ENCODE measurements at regions not wholly inside any gene's neighbourhood (a gene's known extent, or its start where the extent isn't known, plus 50 kb on each side); places are given as distances from the start of the nearest gene placed in this dataset.

- no peaks in the 10 kb centered on the region for H3K36me3 ChIP-seq (ENCODE audit: control insufficient read depth in 2 of 2, extremely low read depth in 1 of 2, insufficient read depth in 2 of 2, low read length in 2 of 2)
- H3K79me2 ChIP-seq (ENCODE audit: control insufficient read depth, insufficient read depth, low read length) = no peaks in the 10 kb centered on the region
- no peak overlapping the region for H3K4me3 ChIP-seq (replicated peaks in 1 of 3; ENCODE audit: insufficient read depth in 1 of 3, low read depth in 1 of 3, low read length in 3 of 3)
- peaks cover 11% of the 10 kb centered on the region for H3K4me1 ChIP-seq (ENCODE audit: control insufficient read depth, extremely low read depth, insufficient read depth, low read length)
- H3K9ac ChIP-seq (replicated peaks; ENCODE audit: extremely low read depth, insufficient read depth, low read length) = no peak overlapping the region
- dilution Hi-C loops (cut with MboI; ENCODE audit: extremely low pct_ligation_motif_present, low sequenced_read_pairs) = no loop called here
- intact Hi-C loops (cut with micrococcal nuclease) = no loop called here
- TF ChIP-seq GATA2 (IDR thresholded peaks at IDR 0.05; ENCODE audit: insufficient read depth, insufficient read length, low read depth, low read length) = no peak
- no peak for TF ChIP-seq POLR2A (IDR thresholded peaks at IDR 0.05; ENCODE audit: low read depth, low read length)
- no peak for TF ChIP-seq FOS (IDR thresholded peaks at IDR 0.05; ENCODE audit: borderline replicate concordance, insufficient read depth, low read length)
- TF ChIP-seq EZH2 (IDR thresholded peaks at IDR 0.05; ENCODE audit: borderline replicate concordance, low read depth, low read length, severe bottlenecking) = no peak
- TF ChIP-seq MAX (IDR thresholded peaks at IDR 0.05; ENCODE audit: insufficient read depth, insufficient read length) = no peak
- TF ChIP-seq POLR2AphosphoS5 (IDR thresholded peaks at IDR 0.05; ENCODE audit: insufficient read depth, low read depth, low read length) = no peak
- TF ChIP-seq MYC (IDR thresholded peaks at IDR 0.05; ENCODE audit: low read depth, low read length) = no peak
- no peak for TF ChIP-seq CTCF (IDR thresholded peaks at IDR 0.05; ENCODE audit: extremely low read depth in 1 of 2, insufficient read depth in 1 of 2, low read depth in 1 of 2, low read length in 2 of 2)
- FAIRE-seq (no peak), DNase-seq (ENCODE audit: low read depth, low spot score) (no peak)
- H3K27ac ChIP-seq (ENCODE audit: insufficient read depth, low read depth, low read length) = no peak overlapping the region
- ChIA-PET POLR2A (no interaction called here), CTCF (interaction anchor here (0.6 kb wide), 1 partner anchor 583 kb away, joined by 3 read pairs; no protein-coding TSS in a partner anchor)
- H3K27me3 ChIP-seq (ENCODE audit: control insufficient read depth in 2 of 2, insufficient read depth in 2 of 2, low read length in 2 of 2) = peaks cover 0 to 3% of the 10 kb centered on the region in 2 experiments
- no peaks in the 10 kb centered on the region for H3K9me3 ChIP-seq (replicated peaks; ENCODE audit: control insufficient read depth, insufficient read depth, low read length)
- no TSS peak for BruUV-seq (replicated peaks)
- H3K9me1 ChIP-seq (replicated peaks; ENCODE audit: control insufficient read depth, extremely low read depth, insufficient read depth, low read length) = no peaks in the 10 kb centered on the region
- H2AFZ ChIP-seq (ENCODE audit: low read depth, low read length) = no peak overlapping the region
- H4K20me1 ChIP-seq (replicated peaks; ENCODE audit: control insufficient read depth, extremely low read depth, insufficient read depth, low read length) = no peaks in the 10 kb centered on the region
- no peak overlapping the region for H3K4me2 ChIP-seq (ENCODE audit: insufficient read depth, low read length)
Measured at GRCh38 chr10:36638462-36639155, 486.8 kb upstream of the ANKRD30A start.

Measured in endothelial cell of umbilical vein (primary cell).